ENCODE measurements at regions not wholly inside any gene's neighbourhood (a gene's known extent, or its start where the extent isn't known, plus 50 kb on each side); places are given as distances from the start of the nearest gene placed in this dataset.
A peak's percentile ranks its signal among the peaks of the same experiment; 100 is the strongest.

DNA sequence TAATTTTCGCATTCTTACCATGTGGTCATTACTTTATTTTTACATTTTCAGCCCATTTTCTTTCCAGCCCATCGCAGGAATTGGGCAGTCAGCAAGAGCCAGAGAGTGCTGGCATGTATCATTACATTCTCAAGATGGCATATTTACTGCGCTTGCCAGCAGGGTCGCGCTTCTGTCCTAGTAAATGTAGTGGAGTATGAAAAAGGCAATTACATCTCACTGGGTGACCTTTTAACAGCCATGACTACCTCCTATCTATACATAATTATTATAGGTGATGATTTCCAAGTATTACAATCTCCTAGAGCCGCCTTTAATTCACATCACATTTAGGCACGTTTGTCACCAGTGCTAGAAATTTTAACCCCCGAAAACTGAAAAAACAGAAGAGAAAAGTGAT, 433.7 kb upstream of the MGMT start:
- DNase-seq (ENCODE audit: low read depth, low spot score) = no peak

- DNase-seq (ENCODE audit: low read depth, low spot score) = no peak
Measured at GRCh38 chr10:129033790-129034272, 433.2 kb upstream of the MGMT start.

GRCh38 chr10:129035052-129035827, 431.8 kb upstream of the MGMT start:
- peak; percentile 22 for DNase-seq (ENCODE audit: low read depth, low spot score)

DNA sequence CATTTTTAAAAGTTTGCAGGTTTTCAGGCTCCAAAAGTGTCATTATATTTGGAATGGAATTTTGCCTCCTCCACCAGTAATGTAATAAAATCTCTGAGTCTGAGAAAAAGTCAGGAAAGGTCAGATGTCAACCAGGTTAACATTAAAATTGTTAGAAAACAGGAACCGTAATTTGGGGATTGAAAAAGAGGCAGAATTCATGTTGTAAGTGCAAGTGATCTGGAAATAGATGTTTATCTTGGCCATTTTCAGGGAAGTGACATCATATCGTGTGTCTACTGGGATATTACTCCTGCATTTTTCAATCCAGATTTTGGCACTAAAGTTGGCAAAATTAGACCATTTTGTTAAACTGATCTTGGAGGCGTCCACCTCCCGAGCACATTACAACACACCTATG, 428.5 kb upstream of the MGMT start:
- no peak for DNase-seq (ENCODE audit: low read depth, low spot score)

DNA sequence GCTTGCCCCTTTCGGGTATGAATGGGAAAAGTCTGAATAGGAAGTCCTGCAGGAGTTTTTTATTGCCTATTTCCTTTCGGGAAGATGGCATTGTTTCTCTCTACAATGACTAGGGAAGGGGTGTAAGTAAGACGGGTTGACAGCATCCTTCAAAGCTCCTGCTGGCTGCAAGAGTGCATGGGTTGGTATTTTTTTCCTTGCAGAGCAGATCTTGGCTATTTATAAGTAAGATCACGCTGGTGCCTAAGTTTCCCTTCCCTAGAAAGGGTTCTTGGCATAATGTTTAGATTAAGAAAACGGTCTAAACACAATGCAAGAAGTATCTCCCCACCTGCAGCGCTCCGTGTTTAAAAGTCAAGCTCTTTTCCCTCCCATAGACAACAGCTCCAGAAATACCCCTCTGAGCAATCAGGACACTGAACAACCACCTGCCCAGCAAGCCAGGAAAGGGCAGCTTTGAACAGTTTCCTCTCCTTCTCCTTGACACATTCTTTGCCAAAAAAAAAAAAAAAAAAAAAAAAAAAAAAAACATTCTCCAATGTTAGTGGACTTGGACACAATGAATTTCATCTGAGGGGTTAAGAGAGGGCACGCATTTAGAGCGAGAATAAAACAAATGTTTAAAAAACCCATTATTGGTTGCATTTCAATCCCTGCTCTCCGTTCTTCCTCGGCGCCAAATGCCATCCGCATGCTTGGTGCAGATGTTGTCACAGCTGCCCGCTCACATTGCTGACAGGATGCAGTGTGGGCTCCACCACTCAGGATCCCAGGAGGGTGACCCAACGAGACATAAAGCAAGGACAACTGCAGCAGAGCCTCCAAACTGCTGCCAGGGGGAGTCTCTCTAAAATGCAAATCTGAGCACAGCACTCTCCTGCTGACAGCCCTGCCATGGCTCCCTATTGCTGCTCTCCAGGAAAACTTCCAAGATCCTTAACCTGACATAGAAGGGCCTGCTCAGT, 427.4 kb upstream of the MGMT start:
- no peak for DNase-seq (ENCODE audit: low read depth, low spot score)

DNA sequence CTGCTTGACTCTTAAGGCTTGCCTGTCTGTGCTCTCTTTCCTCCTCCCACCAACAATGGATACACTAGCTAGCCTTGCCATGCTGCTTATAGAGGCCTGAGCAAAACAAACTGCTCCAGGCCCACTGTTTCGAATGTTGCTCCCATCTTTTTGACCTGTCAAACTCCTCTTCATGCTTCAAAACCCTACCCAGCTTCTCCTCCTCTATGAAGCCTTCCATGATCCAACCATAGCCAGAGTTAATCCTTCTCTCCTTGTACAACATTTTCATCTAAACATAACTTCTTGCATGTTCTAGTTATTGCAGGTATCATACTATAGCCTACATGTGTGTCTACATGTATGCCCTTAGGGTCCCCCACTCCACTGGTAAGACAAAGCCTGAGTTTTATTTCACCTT, 426.7 kb upstream of the MGMT start:
- no peak for DNase-seq (ENCODE audit: low read depth, low spot score)

DNA sequence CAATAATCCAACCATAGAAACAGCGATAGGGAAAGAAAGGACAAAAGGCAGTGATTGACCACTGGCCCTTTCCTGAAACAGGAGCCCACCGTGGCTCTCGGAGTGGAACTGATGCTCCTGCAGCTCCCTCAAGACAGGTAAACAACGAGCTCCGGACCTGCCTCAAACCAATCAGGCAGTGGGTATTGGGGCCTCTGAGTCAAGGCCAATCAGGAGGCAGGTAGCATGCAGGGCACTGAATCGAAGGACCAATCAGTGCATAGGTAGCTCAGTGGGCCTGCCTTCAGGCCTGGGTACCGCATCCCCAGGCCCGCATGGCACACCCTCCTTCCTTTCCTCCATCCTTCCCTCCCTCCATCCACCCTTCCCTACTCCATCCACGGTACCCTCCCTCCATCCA, 425.1 kb upstream of the MGMT start:
- DNase-seq (ENCODE audit: low read depth, low spot score) = no peak

GRCh38 chr10:129042776-129043595, 424.1 kb upstream of the MGMT start:
- no peak for DNase-seq (ENCODE audit: low read depth, low spot score)

DNA sequence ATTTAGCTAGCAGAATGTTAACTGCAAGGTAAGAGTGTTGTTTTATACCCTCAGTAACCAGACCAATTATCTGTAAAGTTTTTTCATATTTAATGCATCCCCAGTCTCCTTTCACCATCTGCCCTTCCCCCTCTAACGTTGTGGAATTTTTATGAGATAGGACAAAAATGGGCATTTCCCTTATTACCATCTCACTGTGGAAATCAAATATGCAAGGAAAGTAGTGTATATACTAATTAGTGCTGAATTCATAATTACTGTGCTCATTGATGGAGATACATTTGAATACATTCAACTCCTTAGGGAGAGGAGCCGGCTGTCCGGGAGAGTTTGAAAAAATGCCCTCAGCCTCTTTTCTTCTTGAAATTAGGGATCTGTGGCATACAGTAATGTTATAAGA, 423.4 kb upstream of the MGMT start:
- DNase-seq (ENCODE audit: low read depth, low spot score) = no peak

DNA sequence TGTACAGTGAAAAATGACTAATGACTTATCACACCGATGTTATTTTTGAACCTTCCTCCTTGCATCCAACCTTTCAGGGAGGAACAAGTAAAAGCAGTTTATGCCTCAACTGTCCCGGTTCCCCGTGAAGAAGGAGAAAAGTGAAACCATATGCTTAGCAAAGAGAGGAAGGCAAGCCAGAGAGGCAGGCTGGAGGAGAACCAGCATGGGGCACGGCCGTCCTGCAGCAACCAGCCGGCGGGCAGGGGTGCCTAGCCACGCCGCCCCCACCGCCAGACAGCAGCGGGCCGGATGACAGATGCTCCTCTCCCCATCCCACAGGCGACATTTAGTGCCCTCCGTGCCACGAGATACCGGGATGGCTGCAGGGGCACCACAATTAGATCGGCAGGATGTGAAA, 421.4 kb upstream of the MGMT start:
- no peak for DNase-seq (ENCODE audit: low read depth, low spot score)

DNA sequence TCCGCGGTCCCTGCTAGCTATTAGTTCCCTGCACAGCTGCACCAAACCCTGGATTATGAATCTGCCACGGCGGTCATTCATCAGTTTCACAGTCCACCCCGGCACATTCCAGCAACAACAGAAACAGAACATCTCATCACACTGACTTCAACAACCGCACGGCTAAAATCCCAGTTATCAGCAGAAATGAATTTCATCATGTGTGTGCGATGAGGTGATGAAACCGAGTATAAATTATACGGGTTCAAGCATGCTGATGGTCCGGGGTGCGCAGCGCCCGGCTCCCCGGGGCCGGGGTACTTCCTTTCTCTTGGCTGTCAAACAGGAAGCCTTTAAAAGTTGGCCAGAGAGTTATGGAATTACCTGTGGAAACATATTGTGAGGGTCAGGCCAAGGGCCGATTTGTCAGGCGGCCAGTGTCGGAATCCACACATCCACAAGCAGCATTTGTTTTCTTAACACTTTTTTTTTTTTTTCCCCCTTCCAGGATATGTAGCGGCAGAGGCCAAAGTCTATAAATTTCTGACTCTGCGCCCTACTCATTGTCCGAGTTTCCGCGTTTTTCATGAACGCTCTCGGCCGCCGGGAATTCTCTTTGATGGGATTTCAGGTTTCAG, 420.9 kb upstream of the MGMT start:
- no peak for DNase-seq (ENCODE audit: low read depth, low spot score)

- DNase-seq (ENCODE audit: low read depth, low spot score) = no peak
Measured at GRCh38 chr10:129046962-129047361, 420.1 kb upstream of the MGMT start.

DNA sequence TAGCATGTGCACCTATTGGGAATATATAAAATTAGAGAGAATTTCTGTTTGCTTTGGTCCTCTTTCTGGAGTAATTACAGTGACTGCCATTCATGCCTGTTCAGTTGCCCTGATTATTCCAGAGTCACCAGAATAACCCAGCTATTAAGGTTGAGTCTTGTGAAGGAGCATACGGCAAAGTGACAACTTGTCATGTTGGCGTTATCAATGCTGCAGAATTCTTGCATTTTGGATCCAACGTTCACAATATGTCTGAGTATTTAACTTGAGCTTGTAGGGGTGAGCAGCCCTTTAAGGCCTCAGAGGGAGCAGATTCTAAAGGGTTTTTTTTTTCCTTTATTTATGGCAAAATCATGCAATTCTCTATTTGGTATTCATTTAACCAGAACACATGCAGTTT, 419.4 kb upstream of the MGMT start:
- DNase-seq (ENCODE audit: low read depth, low spot score) = no peak

- no peak for DNase-seq (ENCODE audit: low read depth, low spot score)
Measured at GRCh38 chr10:129048513-129048912, 418.5 kb upstream of the MGMT start.

DNA sequence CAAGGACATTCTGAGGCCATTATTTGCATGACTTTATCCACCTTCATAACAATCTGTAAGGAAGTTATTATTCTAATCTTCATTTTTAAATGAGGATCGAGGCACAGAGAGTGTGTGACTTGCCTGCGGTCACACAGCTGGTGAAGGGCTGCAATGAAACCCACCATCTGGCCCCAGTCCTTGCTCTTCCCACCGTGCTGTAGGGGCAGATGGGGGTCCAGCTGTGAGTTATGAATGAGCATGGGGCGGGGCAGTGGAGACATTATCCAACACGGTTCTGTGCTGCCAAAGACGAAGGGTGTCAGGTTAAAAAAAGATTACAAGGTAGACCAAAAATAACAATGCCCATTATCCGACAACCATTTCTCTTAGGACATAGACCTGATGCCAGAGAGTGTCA, 417.5 kb upstream of the MGMT start:
- no peak for DNase-seq (ENCODE audit: low read depth, low spot score)

DNA sequence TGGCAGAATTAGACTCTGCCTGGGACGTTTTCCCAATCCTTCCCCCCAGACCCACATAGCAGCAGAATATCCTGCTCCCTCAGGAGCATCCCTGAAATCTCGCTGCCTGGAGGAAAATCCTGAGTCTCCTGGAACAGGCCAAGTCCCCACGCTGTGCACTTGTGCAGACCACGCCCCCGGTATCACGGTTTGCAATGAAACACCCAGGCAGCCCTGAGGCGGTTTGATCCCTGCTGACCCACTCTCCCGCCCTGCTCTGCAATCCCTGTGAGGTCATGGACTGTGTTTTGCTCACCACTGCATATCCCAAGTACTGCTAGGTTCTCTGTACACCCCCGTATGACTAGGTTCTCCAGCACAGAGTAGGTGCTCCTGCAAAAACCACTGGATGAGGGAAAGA, 411.8 kb upstream of the MGMT start:
- no peak for DNase-seq (ENCODE audit: low read depth, low spot score)

DNA sequence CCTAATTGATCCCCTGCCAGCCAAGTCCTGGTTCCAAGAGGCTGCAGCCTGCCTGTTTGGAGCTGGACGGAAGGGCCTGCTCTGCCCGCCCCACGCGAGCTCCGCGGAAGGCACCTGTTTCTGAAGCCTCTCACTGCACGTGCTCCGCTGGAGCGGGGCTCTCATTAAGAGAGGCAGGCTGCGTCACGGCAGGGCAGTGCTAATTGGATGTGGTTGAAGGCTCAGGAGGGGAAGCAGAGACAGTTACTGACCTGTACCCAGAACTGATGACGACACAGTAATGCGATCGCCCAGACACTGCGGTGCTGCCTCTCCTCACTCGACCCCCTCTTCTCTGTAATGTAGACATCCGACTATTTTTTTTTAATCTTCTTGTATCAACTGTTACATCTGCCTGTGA, 411.1 kb upstream of the MGMT start:
- no peak for DNase-seq (ENCODE audit: low read depth, low spot score)

GRCh38 chr10:129056734-129057689, 410.0 kb upstream of the MGMT start:
- no peak for DNase-seq (ENCODE audit: low read depth, low spot score)

DNA sequence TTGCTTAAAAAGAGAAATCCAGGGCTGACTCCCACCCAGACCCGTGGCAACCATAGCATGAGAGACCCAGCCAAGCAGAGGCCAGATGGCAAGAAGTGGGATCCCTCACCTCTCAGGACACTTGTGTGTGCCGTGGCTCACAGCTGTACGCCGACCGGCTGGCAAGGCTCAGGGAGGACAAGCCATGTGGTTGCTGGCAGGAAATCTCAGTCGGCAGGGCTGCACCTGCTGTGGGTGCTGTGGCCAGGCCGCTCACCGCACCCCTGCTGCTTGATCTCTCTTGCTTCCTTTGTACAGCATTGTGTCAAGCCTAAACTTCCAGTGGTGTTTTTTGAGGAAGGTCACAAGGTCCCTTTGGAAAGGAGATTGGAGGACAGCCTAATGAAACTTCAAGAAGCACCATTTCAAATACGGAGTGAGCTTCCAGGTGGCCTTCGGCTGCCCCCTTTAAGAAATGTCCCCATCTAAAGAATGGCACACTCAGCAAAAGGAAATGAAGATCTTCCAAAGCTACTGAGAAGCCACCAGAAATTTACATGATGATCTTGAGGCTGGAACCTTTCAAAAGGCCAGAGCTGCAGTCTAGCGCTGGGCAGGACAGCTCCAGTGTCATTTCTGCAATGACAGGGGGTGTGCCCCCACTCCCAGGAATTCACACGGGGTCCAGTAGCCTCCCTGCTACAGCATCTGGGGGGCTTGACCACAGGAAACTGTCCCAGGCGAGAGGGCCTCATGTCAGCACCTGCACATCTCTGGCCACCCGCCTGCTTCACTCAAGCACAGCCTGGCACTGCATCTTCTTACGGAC, 409.0 kb upstream of the MGMT start:
- peak; percentile 14 for DNase-seq (ENCODE audit: low read depth, low spot score)

Measured in activated CD4-positive, CD25-positive, alpha-beta regulatory T cell treated with anti-CD3 and anti-CD28 coated beads, Interleukin-2, amount 50 U/mL, for 16 hours (primary cell).